Ovary (tissue), 7 donors: ENCODE measurements at regions not wholly inside any gene's neighbourhood (a gene's known extent, or its start where the extent isn't known, plus 50 kb on each side); places are given as distances from the start of the nearest gene placed in this dataset.
"Not testable (repeated sequence)": the region's sequence is repeated elsewhere in the genome, so short reads cannot be mapped to it uniquely, and the experiment has no call there.

ENCODE experiments used
- DNase-seq, 5 donors: peaks; one replicate each; pipeline ENCODE4 v3.0.0-alpha.2; 2019 to 2020
- H3K27ac ChIP-seq, 2 donors: fragments of 200-600 bp; one replicate each; pipeline versions ENCODE4 v1.5.1 to v1.8.0; 2019 to 2022
- H3K27me3 ChIP-seq: fragments of 200-600 bp; one replicate; pipeline ENCODE4 v1.8.0; 2022
- H3K36me3 ChIP-seq: fragments of 200-600 bp; sonication (generic); one replicate; pipeline ENCODE4 v1.5.1; 2019
- H3K4me1 ChIP-seq: one replicate; pipeline ENCODE4 v1.8.1; 2013; ENCODE audit warnings: mild to moderate bottlenecking, moderate library complexity; ENCODE audit not compliant: insufficient read depth
- H3K4me3 ChIP-seq: fragments of 200-600 bp; sonication (generic); one replicate; pipeline ENCODE4 v1.5.1; 2017
- H3K9me3 ChIP-seq, 2 donors: fragments of 200-600 bp in 1 of 2; sonication (generic) in 1 of 2; one replicate each; pipeline versions ENCODE4 v1.5.1 to v1.8.1; 2013 to 2019; ENCODE audit warnings: mild to moderate bottlenecking in 1 of 2, moderate library complexity in 1 of 2
- EP300 ChIP-seq: sonication (generic); formaldehyde crosslinking; IDR thresholded peaks from one replicate; pipeline ENCODE4 v1.6.1; 2017; ENCODE audit warnings: antibody characterized with exemption
- POLR2A ChIP-seq: fragments of 450-650 bp; IDR thresholded peaks from one replicate; pipeline ENCODE4 v1.6.1; 2017; ENCODE audit warnings: antibody characterized with exemption, mild to moderate bottlenecking, moderate library complexity
- WGBS, 3 donors: extraction: QIAGEN DNeasy Blood & Tissue Kit in 1 of 3; methylation state at CpG; one replicate each; pipeline versions ENCODE4 v1.1.5 to v1.1.7; 2013 to 2017; 5-methylcytosine and 5-hydroxymethylcytosine counted together
- intact Hi-C, 4 donors: fragments of 100-400 bp; cut with DNase I; formaldehyde crosslinking; loops; one replicate each; pipeline versions ENCODE4 v1.11.0 to v1.15.1; 2022 to 2023
- TF ChIP-seq, protein P1 (sequence below), 3 donors: fragments of 450-650 bp in 2 of 3; fragments of 200-600 bp in 1 of 3; IDR thresholded peaks; one replicate each; pipeline versions ENCODE4 v1.5.1 to v1.8.0; 2016 to 2022; ENCODE audit warnings: antibody characterized with exemption in 3 of 3, mild to moderate bottlenecking in 1 of 3
- donor health status: DM: no; HTN: no; CAD: no; lungs with moderate emphysema.
- donor health status: DM: no; HTN: no; CAD: no.
- donor health status: Bipolar disorder and iron deficiency.
- donor health status: DM: no; HTN: no; CAD: no.
- donor health status: DM: yes; HTN: yes; CAD: no.

DNA sequence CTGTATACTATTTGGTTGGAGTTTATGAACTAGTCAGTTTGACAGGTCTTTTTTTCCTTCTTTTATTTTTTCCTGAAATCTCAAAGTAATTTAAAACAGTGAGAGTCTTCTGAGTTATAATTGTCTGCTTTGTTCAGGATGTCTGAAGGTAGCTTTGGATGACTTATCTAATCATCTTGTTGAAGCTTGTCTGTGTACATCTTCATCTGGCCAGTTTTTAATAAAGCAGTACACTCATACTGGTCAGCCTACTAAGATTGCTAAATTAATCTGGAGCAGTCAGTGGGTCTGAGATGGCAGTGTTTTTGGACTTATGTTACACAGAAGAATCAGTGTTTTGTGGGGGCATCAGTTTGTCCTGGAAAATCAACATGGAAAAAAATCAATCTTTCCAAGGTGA is 482.4 kb downstream of the CDH10 start:
- intact Hi-C loops = no loop called here
- H3K27me3 ChIP-seq = no peaks in the 10 kb centered on the region
- no peak overlapping the region for H3K27ac ChIP-seq
- no peaks in the 10 kb centered on the region for H3K4me1 ChIP-seq
- no peak for DNase-seq
- H3K4me3 ChIP-seq = no peak overlapping the region
- no peaks in the 10 kb centered on the region for H3K9me3 ChIP-seq
- no peak for TF ChIP-seq EP300
- TF ChIP-seq, protein P1, sequence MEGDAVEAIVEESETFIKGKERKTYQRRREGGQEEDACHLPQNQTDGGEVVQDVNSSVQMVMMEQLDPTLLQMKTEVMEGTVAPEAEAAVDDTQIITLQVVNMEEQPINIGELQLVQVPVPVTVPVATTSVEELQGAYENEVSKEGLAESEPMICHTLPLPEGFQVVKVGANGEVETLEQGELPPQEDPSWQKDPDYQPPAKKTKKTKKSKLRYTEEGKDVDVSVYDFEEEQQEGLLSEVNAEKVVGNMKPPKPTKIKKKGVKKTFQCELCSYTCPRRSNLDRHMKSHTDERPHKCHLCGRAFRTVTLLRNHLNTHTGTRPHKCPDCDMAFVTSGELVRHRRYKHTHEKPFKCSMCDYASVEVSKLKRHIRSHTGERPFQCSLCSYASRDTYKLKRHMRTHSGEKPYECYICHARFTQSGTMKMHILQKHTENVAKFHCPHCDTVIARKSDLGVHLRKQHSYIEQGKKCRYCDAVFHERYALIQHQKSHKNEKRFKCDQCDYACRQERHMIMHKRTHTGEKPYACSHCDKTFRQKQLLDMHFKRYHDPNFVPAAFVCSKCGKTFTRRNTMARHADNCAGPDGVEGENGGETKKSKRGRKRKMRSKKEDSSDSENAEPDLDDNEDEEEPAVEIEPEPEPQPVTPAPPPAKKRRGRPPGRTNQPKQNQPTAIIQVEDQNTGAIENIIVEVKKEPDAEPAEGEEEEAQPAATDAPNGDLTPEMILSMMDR (IDR thresholded peaks at IDR 0.05) = no peak
- no peaks in the 10 kb centered on the region for H3K36me3 ChIP-seq

DNA sequence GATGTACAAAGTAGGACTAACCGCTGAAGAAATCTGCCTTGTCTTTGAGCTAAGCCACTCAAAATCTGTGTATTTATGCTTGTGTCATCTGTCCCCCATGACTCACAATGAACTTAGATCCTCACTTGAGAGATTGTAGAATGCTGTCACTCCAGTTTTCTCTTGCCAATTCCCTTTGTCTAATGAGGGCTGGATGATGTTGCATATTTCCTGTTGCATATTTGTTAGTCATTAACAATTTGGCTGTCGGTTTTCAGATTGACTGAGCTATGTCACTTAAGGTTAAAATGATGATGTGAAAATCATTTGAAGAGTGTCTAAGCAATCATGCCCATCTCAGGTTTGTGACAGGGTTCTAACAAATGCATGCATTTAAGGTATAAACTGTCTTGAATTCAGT is 481.7 kb downstream of the CDH10 start:
- H3K9me3 ChIP-seq = no peaks in the 10 kb centered on the region
- intact Hi-C loops = no loop called here
- H3K27me3 ChIP-seq = no peaks in the 10 kb centered on the region
- no peak overlapping the region for H3K27ac ChIP-seq
- TF ChIP-seq EP300 (no peak), POLR2A (no peak)
- TF ChIP-seq, protein P1 (IDR thresholded peaks at IDR 0.05) = no peak
- H3K4me1 ChIP-seq = no peaks in the 10 kb centered on the region
- no peak overlapping the region for H3K4me3 ChIP-seq
- no peaks in the 10 kb centered on the region for H3K36me3 ChIP-seq
- WGBS, 3 donors = 79 to 86% (median 82%) methylated on average over 2 of the region's 2 CpGs
- no peak for DNase-seq

DNA sequence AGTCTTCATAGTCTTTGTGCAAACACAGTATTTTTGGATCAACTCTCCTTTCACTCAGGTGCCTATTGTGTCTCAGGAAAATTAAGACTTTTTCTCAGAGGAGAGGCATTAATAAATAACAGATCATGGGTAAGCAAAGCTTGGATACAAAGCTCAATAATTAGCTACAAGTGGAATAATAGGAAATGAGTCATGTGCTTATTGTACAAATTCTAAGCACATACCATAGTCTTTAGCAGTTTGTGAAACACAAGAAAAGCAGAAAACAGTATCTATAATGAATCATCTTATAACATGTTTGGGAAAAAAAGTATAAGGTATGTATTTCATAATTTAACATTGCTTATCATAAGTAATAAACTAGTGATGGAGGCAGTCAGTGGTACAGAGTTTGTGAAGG is 477.0 kb downstream of the CDH10 start:
- H3K36me3 ChIP-seq = no peaks in the 10 kb centered on the region
- intact Hi-C loops = no loop called here
- no peak overlapping the region for H3K4me3 ChIP-seq
- no peak for DNase-seq
- no peaks in the 10 kb centered on the region for H3K4me1 ChIP-seq
- TF ChIP-seq EP300 = no peak
- no peak for TF ChIP-seq POLR2A
- TF ChIP-seq, protein P1 (IDR thresholded peaks at IDR 0.05) = no peak
- H3K9me3 ChIP-seq = no peaks in the 10 kb centered on the region
- no peaks in the 10 kb centered on the region for H3K27me3 ChIP-seq
- no peak overlapping the region for H3K27ac ChIP-seq

DNA sequence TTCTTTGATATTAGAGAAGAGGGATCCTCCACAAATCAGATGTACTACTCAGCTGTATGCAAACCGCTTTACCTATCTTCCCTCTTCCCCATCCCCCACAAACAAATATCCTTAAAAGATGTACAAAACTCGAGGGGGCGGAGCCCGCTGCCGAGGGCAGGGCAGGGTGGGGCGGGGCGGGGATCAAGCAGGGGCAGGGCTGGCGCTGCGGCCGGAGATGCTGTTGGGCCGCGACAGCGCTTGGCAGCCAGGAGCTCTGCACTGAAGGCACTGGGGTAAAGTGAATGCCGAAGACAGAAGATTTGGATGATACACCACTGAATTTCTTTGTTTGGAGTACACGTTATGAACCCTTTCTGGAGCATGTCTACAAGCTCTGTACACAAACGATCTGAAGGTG is 474.8 kb downstream of the CDH10 start:
- Histone ChIP-seq H3K27me3 (no peaks in the 10 kb centered on the region), H3K36me3 (no peaks in the 10 kb centered on the region), H3K27ac (no peak overlapping the region), H3K4me3 (no peak overlapping the region), H3K9me3 (no peaks in the 10 kb centered on the region), H3K4me1 (no peaks in the 10 kb centered on the region)
- no peak for DNase-seq
- TF ChIP-seq, protein P1 (IDR thresholded peaks at IDR 0.05) = no peak
- no peak for TF ChIP-seq POLR2A
- no peak for TF ChIP-seq EP300
- intact Hi-C loops = no loop called here
- WGBS, 3 donors = 92 to 95% (median 93%) methylated on average over 16 of the region's 16 CpGs

DNA sequence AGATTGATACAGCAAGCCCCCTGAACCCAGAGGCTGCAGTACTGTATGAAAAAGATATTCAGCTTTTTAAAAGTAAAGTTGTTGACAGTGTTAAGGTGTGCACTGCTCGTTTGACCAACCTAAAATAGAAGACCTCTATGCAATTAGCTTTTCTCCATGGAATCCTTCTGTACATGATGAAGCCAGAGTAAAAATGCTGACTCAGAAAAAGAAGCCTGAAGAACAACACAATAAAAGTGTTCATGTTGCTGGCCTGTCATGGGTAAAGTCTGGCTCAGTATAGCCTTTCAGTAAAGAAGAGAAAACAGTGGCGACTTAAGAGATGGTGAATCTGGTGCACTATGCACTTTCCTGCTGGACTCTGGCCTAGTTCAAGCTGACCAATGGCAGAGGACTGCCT is 473.8 kb downstream of the CDH10 start:
- H3K27me3 ChIP-seq, DNase-seq, intact Hi-C loops, H3K36me3 ChIP-seq, H3K4me1 ChIP-seq, H3K9me3 ChIP-seq, H3K4me3 ChIP-seq, H3K27ac ChIP-seq: not testable (repeated sequence)
- WGBS, 3 donors = 74 to 83% (median 78%) methylated on average over 2 of the region's 2 CpGs
